ENCODE measurements at regions not wholly inside any gene's neighbourhood (a gene's known extent, or its start where the extent isn't known, plus 50 kb on each side); places are given as distances from the start of the nearest gene placed in this dataset.

- H3K9me3 Mint-ChIP-seq = peaks cover 0 to 9% (median 4%) of the 10 kb centered on the region in 8 donors
- no peaks in the 10 kb centered on the region for H3K36me3 ChIP-seq (ENCODE audit: insufficient read depth, low read length)
- H3K4me3 ChIP-seq (ENCODE audit: low read length in 2 of 2) = no peak overlapping the region
- ChIA-PET POLR2A (ENCODE audit: partially characterized antibody) (no interaction called here), CTCF (ENCODE audit: partially characterized antibody) (no interaction called here)
- H3K9me3 ChIP-seq (ENCODE audit: control insufficient read depth in 1 of 2, low read length in 2 of 2) = no peaks in the 10 kb centered on the region
- H3K36me3 Mint-ChIP-seq = no peaks in the 10 kb centered on the region
- no peak overlapping the region for H3K4me3 Mint-ChIP-seq
- intact Hi-C loops (cut with micrococcal nuclease) = no loop called here
- no peaks in the 10 kb centered on the region for H3K27me3 ChIP-seq (ENCODE audit: insufficient read depth, low read length)
- no peaks in the 10 kb centered on the region for H3K4me1 ChIP-seq (ENCODE audit: insufficient read depth, low read length)
- no peaks in the 10 kb centered on the region for H3K4me1 Mint-ChIP-seq
- H3K27ac ChIP-seq (ENCODE audit: low read depth, low read length) = no peak overlapping the region
- H3K27me3 Mint-ChIP-seq = no peaks in the 10 kb centered on the region
- no peak for DNase-seq
- no peak overlapping the region for H3K27ac Mint-ChIP-seq
These were observed 1005.0 kb downstream of the GALC start for GRCh38 chr14:86987966-86988365.

DNA sequence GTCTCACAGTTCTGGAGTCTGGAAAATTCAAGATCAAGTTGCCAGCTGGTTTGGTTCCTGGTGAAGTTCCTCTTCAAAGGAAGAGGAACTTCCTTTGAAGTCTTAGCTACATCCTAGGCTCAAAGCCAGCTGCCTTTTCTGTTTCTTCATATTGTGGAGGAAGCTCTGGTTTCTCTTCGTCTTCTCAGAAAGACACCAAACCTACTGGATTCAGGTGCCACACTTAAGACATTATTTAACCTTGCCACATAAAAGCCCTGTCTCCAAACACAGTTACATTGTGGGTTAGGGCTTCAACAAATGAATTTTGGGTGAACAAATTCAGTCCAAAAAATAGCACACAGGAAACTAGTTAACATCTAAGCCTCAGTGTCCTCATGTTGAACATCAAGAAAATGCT, 1019.8 kb downstream of the GALC start:
- H3K4me1 ChIP-seq (ENCODE audit: insufficient read depth, low read length) = no peaks in the 10 kb centered on the region
- H3K27ac ChIP-seq (ENCODE audit: low read depth, low read length) = no peak overlapping the region
- POLR2A ChIA-PET (ENCODE audit: partially characterized antibody) = no interaction called here
- Mint-ChIP-seq H3K4me1 (no peaks in the 10 kb centered on the region), H3K36me3 (no peaks in the 10 kb centered on the region), H3K27me3 (no peaks in the 10 kb centered on the region), H3K4me3 (no peak overlapping the region), H3K27ac (no peak overlapping the region), H3K9me3 (peaks cover 3 to 31% (median 25%) of the 10 kb centered on the region in 8 donors)
- no peak for DNase-seq
- H3K4me3 ChIP-seq (ENCODE audit: low read length in 2 of 2) = no peak overlapping the region
- intact Hi-C loops (cut with micrococcal nuclease) = no loop called here
- H3K9me3 ChIP-seq (ENCODE audit: control insufficient read depth in 1 of 2, low read length in 2 of 2) = no peaks in the 10 kb centered on the region
- CTCF ChIA-PET (ENCODE audit: partially characterized antibody) = no interaction called here
- no peaks in the 10 kb centered on the region for H3K36me3 ChIP-seq (ENCODE audit: insufficient read depth, low read length)
- no peaks in the 10 kb centered on the region for H3K27me3 ChIP-seq (ENCODE audit: insufficient read depth, low read length)

DNA sequence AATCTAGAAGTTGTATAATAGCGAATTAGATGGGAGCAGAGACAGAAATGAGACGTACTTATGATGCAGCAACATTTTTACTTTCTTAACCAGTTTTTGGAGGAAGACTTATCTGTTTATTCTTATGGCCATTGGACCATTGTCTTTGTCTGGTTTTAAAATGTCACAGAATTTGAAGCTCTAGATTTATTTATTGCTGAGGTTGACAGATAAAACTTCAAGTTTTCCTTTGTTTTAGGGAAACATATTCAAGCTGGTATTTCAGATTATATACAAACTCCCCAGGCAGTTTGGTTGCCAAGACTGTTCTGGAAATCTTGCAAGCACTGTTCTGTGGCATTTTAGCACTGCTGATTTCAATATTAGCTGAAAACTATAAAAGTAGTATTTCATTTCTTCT, 1021.7 kb downstream of the GALC start:
- DNase-seq = no peak
- ChIA-PET POLR2A (ENCODE audit: partially characterized antibody) (no interaction called here), CTCF (ENCODE audit: partially characterized antibody) (no interaction called here)
- Histone ChIP-seq H3K4me3 (ENCODE audit: low read length in 2 of 2) (no peak overlapping the region), H3K27me3 (ENCODE audit: insufficient read depth, low read length) (no peaks in the 10 kb centered on the region), H3K4me1 (ENCODE audit: insufficient read depth, low read length) (no peaks in the 10 kb centered on the region), H3K36me3 (ENCODE audit: insufficient read depth, low read length) (no peaks in the 10 kb centered on the region), H3K27ac (ENCODE audit: low read depth, low read length) (no peak overlapping the region), H3K9me3 (ENCODE audit: control insufficient read depth in 1 of 2, low read length in 2 of 2) (no peaks in the 10 kb centered on the region)
- no peaks in the 10 kb centered on the region for H3K36me3 Mint-ChIP-seq
- H3K27ac Mint-ChIP-seq = no peak overlapping the region
- intact Hi-C loops (cut with micrococcal nuclease) = no loop called here
- H3K27me3 Mint-ChIP-seq = no peaks in the 10 kb centered on the region
- H3K4me3 Mint-ChIP-seq = no peak overlapping the region
- no peaks in the 10 kb centered on the region for H3K4me1 Mint-ChIP-seq
- H3K9me3 Mint-ChIP-seq = peaks cover 6 to 36% (median 27%) of the 10 kb centered on the region in 8 donors

DNA sequence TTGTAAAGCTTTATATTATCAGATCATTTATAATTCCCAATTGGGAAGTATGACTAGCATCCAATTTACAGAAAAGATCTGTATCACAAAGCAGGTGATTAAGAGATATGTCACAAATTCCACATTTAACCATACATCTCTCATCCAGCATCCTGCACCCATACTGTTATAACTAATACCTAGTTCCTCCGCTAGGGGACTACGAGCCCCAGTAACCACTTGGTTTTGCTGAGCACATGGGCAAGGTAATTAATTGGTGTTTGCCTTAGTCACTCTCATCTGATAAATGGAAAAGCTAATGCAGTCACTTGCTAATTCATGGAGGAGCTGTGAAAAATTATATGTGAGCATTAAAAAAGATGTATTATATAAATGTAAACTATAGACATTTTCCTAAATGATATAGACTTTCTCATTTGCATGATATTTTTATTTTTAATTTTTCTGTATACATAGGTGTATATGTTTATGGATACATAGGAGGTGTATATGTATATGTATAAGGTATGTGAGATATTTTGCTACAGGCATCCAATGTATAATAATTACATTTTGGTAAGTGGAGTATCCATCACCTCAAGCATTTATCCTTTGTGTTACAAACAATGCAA, 1031.8 kb downstream of the GALC start:
- intact Hi-C loops (cut with micrococcal nuclease) = no loop called here
- POLR2A ChIA-PET (ENCODE audit: partially characterized antibody) = no interaction called here

DNA sequence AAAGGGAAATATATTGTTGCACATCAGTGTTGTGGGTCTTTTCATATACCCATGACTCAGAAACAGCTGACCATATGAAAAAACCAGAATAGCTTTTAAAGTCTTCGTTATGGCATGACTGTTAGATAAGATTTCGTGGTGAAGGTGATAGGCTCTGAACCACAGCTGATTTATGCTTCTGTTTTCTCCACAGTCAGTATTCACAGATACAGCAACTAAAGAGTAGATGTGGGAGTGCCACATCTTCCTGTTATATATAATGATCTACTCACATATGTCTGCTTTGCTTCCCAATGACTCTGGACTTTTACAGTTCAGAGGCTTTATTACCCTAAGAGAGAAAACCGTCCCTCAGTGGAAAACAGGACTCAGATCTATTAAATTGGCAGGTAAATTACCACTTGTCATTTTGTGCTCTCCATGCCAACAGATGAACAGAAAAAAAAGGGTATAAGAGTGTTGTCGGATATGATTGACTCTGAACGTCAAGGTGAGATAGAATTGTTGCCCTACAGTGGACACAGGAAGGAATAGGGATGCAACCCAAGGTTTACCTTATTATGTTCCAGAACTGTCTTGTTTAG, 1037.1 kb downstream of the GALC start:
- Mint-ChIP-seq H3K9me3 (peaks cover 0 to 9% (median 2%) of the 10 kb centered on the region in 8 donors), H3K4me1 (no peaks in the 10 kb centered on the region), H3K4me3 (no peak overlapping the region), H3K27me3 (no peaks in the 10 kb centered on the region), H3K27ac (no peak overlapping the region), H3K36me3 (no peaks in the 10 kb centered on the region)
- intact Hi-C loops (cut with micrococcal nuclease) = no loop called here
- no peaks in the 10 kb centered on the region for H3K9me3 ChIP-seq (ENCODE audit: control insufficient read depth in 1 of 2, low read length in 2 of 2)
- no peak overlapping the region for H3K27ac ChIP-seq (ENCODE audit: low read depth, low read length)
- H3K4me3 ChIP-seq (ENCODE audit: low read length in 2 of 2) = no peak overlapping the region
- no peaks in the 10 kb centered on the region for H3K36me3 ChIP-seq (ENCODE audit: insufficient read depth, low read length)
- no peaks in the 10 kb centered on the region for H3K27me3 ChIP-seq (ENCODE audit: insufficient read depth, low read length)
- ChIA-PET CTCF (ENCODE audit: partially characterized antibody) (no interaction called here), POLR2A (ENCODE audit: partially characterized antibody) (no interaction called here)
- no peak for DNase-seq
- no peaks in the 10 kb centered on the region for H3K4me1 ChIP-seq (ENCODE audit: insufficient read depth, low read length)

More for the DNA sequence above, 1031.8 kb downstream of the GALC start:
- Histone ChIP-seq H3K9me3 (ENCODE audit: control insufficient read depth in 1 of 2, low read length in 2 of 2) (no peaks in the 10 kb centered on the region), H3K4me1 (ENCODE audit: insufficient read depth, low read length) (no peaks in the 10 kb centered on the region), H3K36me3 (ENCODE audit: insufficient read depth, low read length) (no peaks in the 10 kb centered on the region), H3K27ac (ENCODE audit: low read depth, low read length) (no peak overlapping the region), H3K4me3 (ENCODE audit: low read length in 2 of 2) (no peak overlapping the region), H3K27me3 (ENCODE audit: insufficient read depth, low read length) (no peaks in the 10 kb centered on the region)
- Mint-ChIP-seq H3K27ac (no peak overlapping the region), H3K9me3 (peaks cover 2 to 22% (median 10%) of the 10 kb centered on the region in 8 donors), H3K36me3 (no peaks in the 10 kb centered on the region), H3K27me3 (no peaks in the 10 kb centered on the region), H3K4me1 (no peaks in the 10 kb centered on the region), H3K4me3 (no peak overlapping the region)
- CTCF ChIA-PET (ENCODE audit: partially characterized antibody) = no interaction called here
- DNase-seq = no peak

DNA sequence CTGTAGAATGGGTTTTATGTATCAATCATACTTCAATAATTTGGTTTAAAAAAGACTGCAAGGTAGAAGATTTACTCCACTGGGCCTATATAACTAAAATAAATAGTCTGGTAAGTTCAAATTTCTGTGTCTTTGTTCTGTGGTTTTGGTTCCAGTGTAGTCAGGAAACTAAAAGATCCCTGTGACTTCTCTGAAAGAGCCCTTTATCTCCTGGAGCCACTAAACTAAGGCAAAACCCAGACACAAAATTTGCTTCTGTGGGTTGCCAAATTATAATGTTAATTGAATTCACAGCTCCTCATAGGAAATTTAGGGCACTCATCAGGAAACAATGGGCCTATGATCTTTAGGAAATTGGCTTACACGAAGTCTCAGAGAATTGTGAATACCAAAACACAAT, 1038.4 kb downstream of the GALC start:
- intact Hi-C loops (cut with micrococcal nuclease) = no loop called here
- H3K4me1 Mint-ChIP-seq = no peaks in the 10 kb centered on the region
- Histone ChIP-seq H3K36me3 (ENCODE audit: insufficient read depth, low read length) (no peaks in the 10 kb centered on the region), H3K9me3 (ENCODE audit: control insufficient read depth in 1 of 2, low read length in 2 of 2) (no peaks in the 10 kb centered on the region), H3K27ac (ENCODE audit: low read depth, low read length) (no peak overlapping the region), H3K27me3 (ENCODE audit: insufficient read depth, low read length) (no peaks in the 10 kb centered on the region), H3K4me1 (ENCODE audit: insufficient read depth, low read length) (no peaks in the 10 kb centered on the region), H3K4me3 (ENCODE audit: low read length in 2 of 2) (no peak overlapping the region)
- no peak overlapping the region for H3K27ac Mint-ChIP-seq
- no peak for DNase-seq
- POLR2A ChIA-PET (ENCODE audit: partially characterized antibody) = no interaction called here
- no peak overlapping the region for H3K4me3 Mint-ChIP-seq
- peaks cover 0 to 8% (median 3%) of the 10 kb centered on the region in 8 donors for H3K9me3 Mint-ChIP-seq
- CTCF ChIA-PET (ENCODE audit: partially characterized antibody) = no interaction called here
- H3K36me3 Mint-ChIP-seq = no peaks in the 10 kb centered on the region
- no peaks in the 10 kb centered on the region for H3K27me3 Mint-ChIP-seq

- Mint-ChIP-seq H3K36me3 (no peaks in the 10 kb centered on the region), H3K4me1 (no peaks in the 10 kb centered on the region), H3K9me3 (peaks cover 0 to 11% (median 5%) of the 10 kb centered on the region in 8 donors), H3K27ac (no peak overlapping the region), H3K27me3 (no peaks in the 10 kb centered on the region), H3K4me3 (no peak overlapping the region)
- POLR2A ChIA-PET (ENCODE audit: partially characterized antibody) = no interaction called here
- no peak for DNase-seq
- intact Hi-C loops (cut with micrococcal nuclease) = no loop called here
- Histone ChIP-seq H3K27ac (ENCODE audit: low read depth, low read length) (no peak overlapping the region), H3K27me3 (ENCODE audit: insufficient read depth, low read length) (no peaks in the 10 kb centered on the region), H3K9me3 (ENCODE audit: control insufficient read depth in 1 of 2, low read length in 2 of 2) (no peaks in the 10 kb centered on the region), H3K4me3 (ENCODE audit: low read length in 2 of 2) (no peak overlapping the region), H3K36me3 (ENCODE audit: insufficient read depth, low read length) (no peaks in the 10 kb centered on the region), H3K4me1 (ENCODE audit: insufficient read depth, low read length) (no peaks in the 10 kb centered on the region)
- CTCF ChIA-PET (ENCODE audit: partially characterized antibody) = no interaction called here
These were observed 1046.5 kb downstream of the GALC start for GRCh38 chr14:86946446-86946845.

DNA sequence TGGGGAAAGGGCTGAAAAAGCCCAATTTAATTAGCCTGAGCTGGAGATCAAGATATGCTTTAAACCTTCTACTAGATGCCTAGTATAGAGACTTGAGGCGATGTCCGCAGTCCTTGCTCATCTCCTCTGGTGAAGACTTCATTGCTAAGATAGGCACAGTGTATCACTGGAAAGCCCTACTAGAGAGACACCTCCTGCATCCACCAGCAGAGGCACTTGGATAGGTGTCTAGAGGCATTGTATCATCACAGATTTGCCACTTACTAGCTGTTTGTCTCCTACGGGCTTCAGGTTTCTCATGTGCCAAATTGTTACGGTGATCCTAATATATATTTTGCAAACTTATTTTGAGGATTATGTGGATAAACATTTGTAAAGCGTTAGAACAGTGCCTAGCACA, 1048.5 kb downstream of the GALC start:
- intact Hi-C loops (cut with micrococcal nuclease) = no loop called here
- H3K27me3 ChIP-seq (ENCODE audit: insufficient read depth, low read length) = no peaks in the 10 kb centered on the region
- H3K27ac ChIP-seq (ENCODE audit: low read depth, low read length) = no peak overlapping the region
- Mint-ChIP-seq H3K4me1 (no peaks in the 10 kb centered on the region), H3K36me3 (no peaks in the 10 kb centered on the region), H3K4me3 (no peak overlapping the region), H3K27me3 (no peaks in the 10 kb centered on the region), H3K9me3 (peaks cover 0 to 11% (median 3%) of the 10 kb centered on the region in 8 donors), H3K27ac (no peak overlapping the region)
- CTCF ChIA-PET (ENCODE audit: partially characterized antibody) = no interaction called here
- POLR2A ChIA-PET (ENCODE audit: partially characterized antibody) = no interaction called here
- H3K4me3 ChIP-seq (ENCODE audit: low read length in 2 of 2) = no peak overlapping the region
- H3K9me3 ChIP-seq (ENCODE audit: control insufficient read depth in 1 of 2, low read length in 2 of 2) = no peaks in the 10 kb centered on the region
- no peaks in the 10 kb centered on the region for H3K4me1 ChIP-seq (ENCODE audit: insufficient read depth, low read length)
- H3K36me3 ChIP-seq (ENCODE audit: insufficient read depth, low read length) = no peaks in the 10 kb centered on the region
- no peak for DNase-seq
